ENCODE measurements at regions not wholly inside any gene's neighbourhood (a gene's known extent, or its start where the extent isn't known, plus 50 kb on each side); places are given as distances from the start of the nearest gene placed in this dataset.

GRCh38 chr1:53388963-53389362 lies 61.1 kb upstream of the LRP8 start:
- TF ChIP-seq, protein P1, sequence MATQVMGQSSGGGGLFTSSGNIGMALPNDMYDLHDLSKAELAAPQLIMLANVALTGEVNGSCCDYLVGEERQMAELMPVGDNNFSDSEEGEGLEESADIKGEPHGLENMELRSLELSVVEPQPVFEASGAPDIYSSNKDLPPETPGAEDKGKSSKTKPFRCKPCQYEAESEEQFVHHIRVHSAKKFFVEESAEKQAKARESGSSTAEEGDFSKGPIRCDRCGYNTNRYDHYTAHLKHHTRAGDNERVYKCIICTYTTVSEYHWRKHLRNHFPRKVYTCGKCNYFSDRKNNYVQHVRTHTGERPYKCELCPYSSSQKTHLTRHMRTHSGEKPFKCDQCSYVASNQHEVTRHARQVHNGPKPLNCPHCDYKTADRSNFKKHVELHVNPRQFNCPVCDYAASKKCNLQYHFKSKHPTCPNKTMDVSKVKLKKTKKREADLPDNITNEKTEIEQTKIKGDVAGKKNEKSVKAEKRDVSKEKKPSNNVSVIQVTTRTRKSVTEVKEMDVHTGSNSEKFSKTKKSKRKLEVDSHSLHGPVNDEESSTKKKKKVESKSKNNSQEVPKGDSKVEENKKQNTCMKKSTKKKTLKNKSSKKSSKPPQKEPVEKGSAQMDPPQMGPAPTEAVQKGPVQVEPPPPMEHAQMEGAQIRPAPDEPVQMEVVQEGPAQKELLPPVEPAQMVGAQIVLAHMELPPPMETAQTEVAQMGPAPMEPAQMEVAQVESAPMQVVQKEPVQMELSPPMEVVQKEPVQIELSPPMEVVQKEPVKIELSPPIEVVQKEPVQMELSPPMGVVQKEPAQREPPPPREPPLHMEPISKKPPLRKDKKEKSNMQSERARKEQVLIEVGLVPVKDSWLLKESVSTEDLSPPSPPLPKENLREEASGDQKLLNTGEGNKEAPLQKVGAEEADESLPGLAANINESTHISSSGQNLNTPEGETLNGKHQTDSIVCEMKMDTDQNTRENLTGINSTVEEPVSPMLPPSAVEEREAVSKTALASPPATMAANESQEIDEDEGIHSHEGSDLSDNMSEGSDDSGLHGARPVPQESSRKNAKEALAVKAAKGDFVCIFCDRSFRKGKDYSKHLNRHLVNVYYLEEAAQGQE (IDR thresholded peaks at IDR 0.05; ENCODE audit: low read depth, low read length) = no peak
- TF ChIP-seq, protein P2, sequence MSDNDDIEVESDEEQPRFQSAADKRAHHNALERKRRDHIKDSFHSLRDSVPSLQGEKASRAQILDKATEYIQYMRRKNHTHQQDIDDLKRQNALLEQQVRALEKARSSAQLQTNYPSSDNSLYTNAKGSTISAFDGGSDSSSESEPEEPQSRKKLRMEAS (IDR thresholded peaks at IDR 0.05; ENCODE audit: low read depth) = no peak
- TF ChIP-seq, protein P3, sequence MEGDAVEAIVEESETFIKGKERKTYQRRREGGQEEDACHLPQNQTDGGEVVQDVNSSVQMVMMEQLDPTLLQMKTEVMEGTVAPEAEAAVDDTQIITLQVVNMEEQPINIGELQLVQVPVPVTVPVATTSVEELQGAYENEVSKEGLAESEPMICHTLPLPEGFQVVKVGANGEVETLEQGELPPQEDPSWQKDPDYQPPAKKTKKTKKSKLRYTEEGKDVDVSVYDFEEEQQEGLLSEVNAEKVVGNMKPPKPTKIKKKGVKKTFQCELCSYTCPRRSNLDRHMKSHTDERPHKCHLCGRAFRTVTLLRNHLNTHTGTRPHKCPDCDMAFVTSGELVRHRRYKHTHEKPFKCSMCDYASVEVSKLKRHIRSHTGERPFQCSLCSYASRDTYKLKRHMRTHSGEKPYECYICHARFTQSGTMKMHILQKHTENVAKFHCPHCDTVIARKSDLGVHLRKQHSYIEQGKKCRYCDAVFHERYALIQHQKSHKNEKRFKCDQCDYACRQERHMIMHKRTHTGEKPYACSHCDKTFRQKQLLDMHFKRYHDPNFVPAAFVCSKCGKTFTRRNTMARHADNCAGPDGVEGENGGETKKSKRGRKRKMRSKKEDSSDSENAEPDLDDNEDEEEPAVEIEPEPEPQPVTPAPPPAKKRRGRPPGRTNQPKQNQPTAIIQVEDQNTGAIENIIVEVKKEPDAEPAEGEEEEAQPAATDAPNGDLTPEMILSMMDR (IDR thresholded peaks at IDR 0.05) = no peak
- TF ChIP-seq SMC3 (IDR thresholded peaks at IDR 0.05; ENCODE audit: low read depth, low read length) = no peak
- no peak for TF ChIP-seq POLR2AphosphoS5 (IDR thresholded peaks at IDR 0.05; ENCODE audit: low read depth, low read length)
- TF ChIP-seq, protein P4, sequence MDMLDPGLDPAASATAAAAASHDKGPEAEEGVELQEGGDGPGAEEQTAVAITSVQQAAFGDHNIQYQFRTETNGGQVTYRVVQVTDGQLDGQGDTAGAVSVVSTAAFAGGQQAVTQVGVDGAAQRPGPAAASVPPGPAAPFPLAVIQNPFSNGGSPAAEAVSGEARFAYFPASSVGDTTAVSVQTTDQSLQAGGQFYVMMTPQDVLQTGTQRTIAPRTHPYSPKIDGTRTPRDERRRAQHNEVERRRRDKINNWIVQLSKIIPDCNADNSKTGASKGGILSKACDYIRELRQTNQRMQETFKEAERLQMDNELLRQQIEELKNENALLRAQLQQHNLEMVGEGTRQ (IDR thresholded peaks at IDR 0.05; ENCODE audit: borderline replicate concordance, low read depth, low read length) = no peak
- no peak for TF ChIP-seq RCOR1 (IDR thresholded peaks at IDR 0.05; ENCODE audit: low read length)
- no peak for TF ChIP-seq SIN3A (IDR thresholded peaks at IDR 0.05; ENCODE audit: borderline replicate concordance, low read depth, low read length)
- TF ChIP-seq JUND (IDR thresholded peaks at IDR 0.05) = no peak
- no peak for TF ChIP-seq YY1 (IDR thresholded peaks at IDR 0.05; ENCODE audit: low read depth)
- no peak for TF ChIP-seq EZH2phosphoT487 (IDR thresholded peaks at IDR 0.05; ENCODE audit: borderline replicate concordance, low read depth)
- no peak for TF ChIP-seq PBX3 (IDR thresholded peaks at IDR 0.05)
- no peak for TF ChIP-seq NRF1 (IDR thresholded peaks at IDR 0.05; ENCODE audit: low read depth, low read length)

Measured in SK-N-SH (cell line).